Kidney tubule cell (primary cell): ENCODE measurements at regions not wholly inside any gene's neighbourhood (a gene's known extent, or its start where the extent isn't known, plus 50 kb on each side); places are given as distances from the start of the nearest gene placed in this dataset.
"Not testable (repeated sequence)": the region's sequence is repeated elsewhere in the genome, so short reads cannot be mapped to it uniquely, and the experiment has no call there.

Source experiments
- DNase-seq: peaks from one replicate; pipeline ENCODE4 v3.0.0-alpha.2; 2018; ENCODE audit warnings: low spot score

- peak; percentile 70 for DNase-seq
These were observed 299.8 kb upstream of the EPHA3 start for GRCh38 chr3:88807491-88808105.

- no peak for DNase-seq
These were observed 297.4 kb upstream of the EPHA3 start for GRCh38 chr3:88809993-88810392.

GRCh38 chr3:88810455-88810854 lies 297.0 kb upstream of the EPHA3 start:
- DNase-seq: peak; percentile 2

- no peak for DNase-seq
These were observed 296.3 kb upstream of the EPHA3 start for GRCh38 chr3:88811096-88811495.

GRCh38 chr3:88812576-88812975 lies 294.8 kb upstream of the EPHA3 start:
- peak; percentile 53 for DNase-seq

GRCh38 chr3:88816445-88816844 lies 291.0 kb upstream of the EPHA3 start:
- no peak for DNase-seq

GRCh38 chr3:88824666-88825564 lies 282.5 kb upstream of the EPHA3 start:
- no peak for DNase-seq

- DNase-seq: no peak
These were observed 279.0 kb upstream of the EPHA3 start for GRCh38 chr3:88828466-88828865.

GRCh38 chr3:88852606-88853005 lies 254.8 kb upstream of the EPHA3 start:
- no peak for DNase-seq

- no peak for DNase-seq
These were observed 244.2 kb upstream of the EPHA3 start for GRCh38 chr3:88863196-88863595.

GRCh38 chr3:88876724-88877123 lies 230.7 kb upstream of the EPHA3 start:
- DNase-seq: no peak

GRCh38 chr3:88879905-88880304 lies 227.5 kb upstream of the EPHA3 start:
- DNase-seq: no peak

- peak; percentile 55 for DNase-seq
These were observed 225.3 kb upstream of the EPHA3 start for GRCh38 chr3:88882121-88882520.

- not testable (repeated sequence) for DNase-seq
These were observed 220.8 kb upstream of the EPHA3 start for GRCh38 chr3:88886624-88887023.

GRCh38 chr3:88896026-88896425 lies 211.4 kb upstream of the EPHA3 start:
- DNase-seq: peak; percentile 8

GRCh38 chr3:88912294-88912877 lies 195.0 kb upstream of the EPHA3 start:
- no peak for DNase-seq

- no peak for DNase-seq
These were observed 188.6 kb upstream of the EPHA3 start for GRCh38 chr3:88918841-88919240.

- DNase-seq: no peak
These were observed 185.4 kb upstream of the EPHA3 start for GRCh38 chr3:88921986-88922385.

GRCh38 chr3:88926221-88926620 lies 181.2 kb upstream of the EPHA3 start:
- DNase-seq: no peak

GRCh38 chr3:88930611-88931010 lies 176.8 kb upstream of the EPHA3 start:
- peak; percentile 23 for DNase-seq

GRCh38 chr3:88936831-88937230 lies 170.6 kb upstream of the EPHA3 start:
- DNase-seq: no peak

- DNase-seq: no peak
These were observed 167.1 kb upstream of the EPHA3 start for GRCh38 chr3:88940296-88940695.

- DNase-seq: no peak
These were observed 160.4 kb upstream of the EPHA3 start for GRCh38 chr3:88947013-88947412.
